ENCODE measurements at regions not wholly inside any gene's neighbourhood (a gene's known extent, or its start where the extent isn't known, plus 50 kb on each side); places are given as distances from the start of the nearest gene placed in this dataset.
"Not testable (repeated sequence)": the region's sequence is repeated elsewhere in the genome, so short reads cannot be mapped to it uniquely, and the experiment has no call there.

DNA sequence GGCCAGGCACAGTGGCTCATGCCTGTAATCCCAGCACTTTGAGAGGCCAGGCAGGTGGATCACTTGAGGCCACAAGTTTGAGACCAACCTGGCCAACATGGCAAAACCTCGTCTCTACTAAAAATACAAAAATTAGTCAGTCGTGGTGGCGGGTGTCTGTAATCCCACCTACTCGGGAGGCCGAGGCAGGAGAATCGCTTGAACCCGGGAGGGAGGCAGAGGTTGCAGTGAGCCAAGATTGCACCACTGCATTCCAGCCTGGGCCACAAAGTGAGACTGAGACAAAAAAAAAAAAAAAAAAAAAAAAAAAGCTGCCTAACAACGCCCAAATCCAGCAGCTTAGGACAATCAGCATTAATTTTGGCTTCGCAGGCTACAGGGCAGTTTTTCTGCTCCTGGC, 167.1 kb downstream of the GOSR1 start:
- TF ChIP-seq EP300, POLR2A, POLR2AphosphoS5 (IDR thresholded peaks at IDR 0.05): not testable (repeated sequence)
- TF ChIP-seq, protein P1, sequence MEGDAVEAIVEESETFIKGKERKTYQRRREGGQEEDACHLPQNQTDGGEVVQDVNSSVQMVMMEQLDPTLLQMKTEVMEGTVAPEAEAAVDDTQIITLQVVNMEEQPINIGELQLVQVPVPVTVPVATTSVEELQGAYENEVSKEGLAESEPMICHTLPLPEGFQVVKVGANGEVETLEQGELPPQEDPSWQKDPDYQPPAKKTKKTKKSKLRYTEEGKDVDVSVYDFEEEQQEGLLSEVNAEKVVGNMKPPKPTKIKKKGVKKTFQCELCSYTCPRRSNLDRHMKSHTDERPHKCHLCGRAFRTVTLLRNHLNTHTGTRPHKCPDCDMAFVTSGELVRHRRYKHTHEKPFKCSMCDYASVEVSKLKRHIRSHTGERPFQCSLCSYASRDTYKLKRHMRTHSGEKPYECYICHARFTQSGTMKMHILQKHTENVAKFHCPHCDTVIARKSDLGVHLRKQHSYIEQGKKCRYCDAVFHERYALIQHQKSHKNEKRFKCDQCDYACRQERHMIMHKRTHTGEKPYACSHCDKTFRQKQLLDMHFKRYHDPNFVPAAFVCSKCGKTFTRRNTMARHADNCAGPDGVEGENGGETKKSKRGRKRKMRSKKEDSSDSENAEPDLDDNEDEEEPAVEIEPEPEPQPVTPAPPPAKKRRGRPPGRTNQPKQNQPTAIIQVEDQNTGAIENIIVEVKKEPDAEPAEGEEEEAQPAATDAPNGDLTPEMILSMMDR (IDR thresholded peaks at IDR 0.05): not testable (repeated sequence)
